GM18951 (cell line): ENCODE measurements at regions not wholly inside any gene's neighbourhood (a gene's known extent, or its start where the extent isn't known, plus 50 kb on each side); places are given as distances from the start of the nearest gene placed in this dataset.

Experiments used
- POLR2A ChIP-seq: IDR thresholded peaks from 4 replicates; pipeline ENCODE4 v1.6.1; 2011; ENCODE audit warnings: mild to moderate bottlenecking; ENCODE audit not compliant: insufficient read length, insufficient read depth; ENCODE audit errors: extremely low read depth
- in situ Hi-C: fragments of 300-500 bp; cut with MboI; formaldehyde crosslinking; loops from one replicate; pipeline ENCODE4 v1.12.0; 2022; ENCODE audit warnings: low sequenced_read_pairs, mixed read lengths, inconsistent platforms; ENCODE audit not compliant: unreplicated experiment

DNA sequence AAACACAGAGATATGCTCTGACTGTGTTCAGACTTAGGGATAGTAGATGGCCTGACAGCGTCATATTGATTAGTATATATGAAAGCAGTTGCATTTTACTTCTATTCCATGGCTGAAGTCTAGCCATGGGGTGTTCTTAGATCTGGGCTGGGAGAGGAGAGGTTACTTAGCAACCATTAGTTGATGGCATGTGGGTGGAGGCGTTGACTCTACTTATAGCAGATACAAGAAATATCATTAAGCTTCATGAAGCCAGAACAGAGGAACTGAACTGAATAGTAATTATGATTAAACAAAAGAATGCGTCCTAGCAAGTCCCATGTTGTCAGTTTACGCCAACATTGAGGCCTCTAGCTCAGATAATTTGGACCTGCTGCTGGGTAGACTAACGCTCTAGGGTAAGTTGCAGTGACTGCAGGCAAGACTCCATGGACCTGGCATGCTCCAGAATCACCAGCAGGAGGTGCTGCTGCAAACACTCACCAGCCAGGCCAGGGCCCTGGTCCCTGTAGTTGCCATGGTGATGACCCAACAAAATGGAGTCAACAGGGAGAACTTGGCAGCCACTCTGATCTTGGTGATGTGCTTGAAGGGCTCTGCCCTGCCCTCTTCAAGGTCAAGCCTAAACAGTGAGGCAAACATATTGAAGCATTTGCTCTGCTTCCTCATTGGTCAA lies 477.3 kb downstream of the PREX1 start:
- in situ Hi-C loops, result no loop called here
- TF ChIP-seq POLR2A, result no peak

DNA sequence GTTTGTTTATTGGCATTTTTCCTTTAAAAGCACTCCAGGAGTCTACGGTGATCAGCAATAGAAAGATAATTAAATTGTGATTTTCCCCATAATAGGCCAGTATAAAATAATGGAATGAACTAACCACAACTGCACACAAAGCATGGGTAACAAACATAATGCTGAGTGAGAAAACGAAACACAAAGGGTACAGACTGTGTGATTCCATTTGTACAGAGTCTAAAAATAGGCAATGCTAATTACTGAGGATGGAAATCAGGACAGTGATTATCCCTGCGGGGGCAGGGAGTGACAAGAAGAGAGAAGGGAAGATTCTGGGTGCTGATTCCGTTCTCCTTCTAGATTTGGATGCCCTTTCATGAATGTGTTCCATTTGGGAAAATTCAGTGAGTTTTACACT lies 478.1 kb downstream of the PREX1 start:
- in situ Hi-C loops, result no loop called here

GRCh38 chr20:48348022-48348421 lies 479.8 kb downstream of the PREX1 start:
- in situ Hi-C loops, result no loop called here
- no peak for TF ChIP-seq POLR2A

More for the DNA sequence above, 478.1 kb downstream of the PREX1 start:
- no peak for TF ChIP-seq POLR2A

- in situ Hi-C loops, result no loop called here
- no peak for TF ChIP-seq POLR2A
Measured at GRCh38 chr20:48342822-48343513, 484.8 kb downstream of the PREX1 start.

GRCh38 chr20:48340883-48341281 lies 486.9 kb downstream of the PREX1 start:
- in situ Hi-C loops, result no loop called here
- TF ChIP-seq POLR2A, result no peak

DNA sequence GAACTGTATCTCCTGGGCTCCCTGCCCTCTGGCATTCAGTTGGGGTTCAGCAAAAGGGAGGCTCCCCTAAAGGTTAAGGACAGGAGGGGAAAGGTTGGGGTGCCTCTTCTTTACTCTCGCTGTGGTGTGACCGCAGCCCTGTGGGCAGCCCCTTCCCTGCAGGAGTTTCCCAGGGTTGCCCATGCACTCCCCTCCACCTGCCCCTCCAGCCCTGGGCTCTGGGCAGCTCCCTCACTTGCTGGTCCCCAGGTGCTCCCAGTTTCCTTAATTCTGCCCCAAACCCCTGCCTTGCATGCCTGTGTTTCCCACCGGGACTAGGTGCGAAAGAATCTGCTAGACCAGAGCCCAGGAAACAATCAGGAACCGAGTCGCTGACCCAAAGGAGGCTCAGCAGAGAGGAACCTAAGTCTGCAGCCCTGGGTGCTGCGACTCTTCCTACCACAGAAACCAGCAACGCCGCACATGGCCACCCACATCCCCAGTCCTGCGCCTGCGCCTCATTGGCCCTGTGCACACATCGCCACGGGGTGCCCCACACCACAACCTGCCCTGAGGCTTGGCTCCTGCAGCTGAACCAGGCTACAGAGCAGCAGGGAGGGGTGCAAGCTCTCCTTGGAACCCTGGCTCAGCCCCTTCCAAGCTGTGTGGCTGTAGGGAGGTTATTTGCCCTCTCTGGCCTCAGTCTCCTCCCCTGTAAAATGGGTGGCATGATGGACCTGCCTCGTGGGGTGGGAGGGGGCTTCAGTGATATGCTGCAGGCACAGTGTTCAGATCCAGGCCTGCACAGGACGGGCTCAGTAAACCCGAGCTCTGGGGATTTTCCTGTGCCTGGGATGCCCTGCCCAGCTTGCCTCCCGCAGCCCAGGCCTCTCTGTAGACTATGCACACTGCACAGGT lies 487.6 kb downstream of the PREX1 start:
- in situ Hi-C loops, result no loop called here
- no peak for TF ChIP-seq POLR2A

DNA sequence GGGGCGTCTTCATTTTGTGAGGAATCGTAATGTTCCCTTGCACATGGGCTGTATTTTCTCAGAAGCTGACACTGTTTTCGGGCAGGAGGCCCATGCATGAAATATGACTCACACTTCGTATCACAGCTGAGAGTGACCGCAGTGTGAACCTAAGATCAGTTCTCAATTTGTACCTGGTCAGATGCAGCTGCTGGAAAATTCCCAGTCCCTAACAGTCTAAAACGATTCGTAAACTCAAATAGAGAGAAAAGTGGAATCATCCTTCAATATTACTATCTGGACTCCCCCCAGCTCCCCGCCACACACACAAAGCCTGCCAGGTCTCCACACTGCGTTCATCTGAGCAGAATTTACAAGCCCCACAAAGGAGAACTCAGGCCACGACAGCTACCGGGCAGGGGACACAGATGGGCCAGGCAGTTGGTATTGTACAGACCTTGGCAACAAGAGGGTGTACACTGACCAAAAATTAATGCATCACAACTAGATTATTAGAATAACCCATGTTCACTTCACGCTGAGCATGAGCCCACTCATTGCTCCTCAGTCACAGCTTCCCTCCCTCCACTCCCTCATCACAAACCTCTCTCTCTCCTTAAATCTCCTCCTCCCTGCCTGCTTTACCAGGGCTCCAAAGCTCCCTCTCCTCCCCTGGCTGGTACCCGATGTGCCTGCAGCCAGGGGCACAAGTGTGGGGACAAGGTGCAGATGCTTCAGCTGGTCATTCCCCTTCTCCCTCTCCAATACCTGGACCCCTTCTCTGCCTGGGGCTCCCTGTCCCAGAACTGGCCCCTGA lies 488.4 kb downstream of the PREX1 start:
- no peak for TF ChIP-seq POLR2A
- in situ Hi-C loops, result no loop called here

GRCh38 chr20:48338717-48339116 lies 489.1 kb downstream of the PREX1 start:
- in situ Hi-C loops, result no loop called here

GRCh38 chr20:48336597-48336996 lies 491.2 kb downstream of the PREX1 start:
- no peak for TF ChIP-seq POLR2A
- in situ Hi-C loops, result no loop called here

More at GRCh38 chr20:48338717-48339116, 489.1 kb downstream of the PREX1 start:
- TF ChIP-seq POLR2A, result no peak

GRCh38 chr20:48335308-48336050 lies 492.3 kb downstream of the PREX1 start:
- TF ChIP-seq POLR2A, result no peak
- in situ Hi-C loops, result no loop called here

DNA sequence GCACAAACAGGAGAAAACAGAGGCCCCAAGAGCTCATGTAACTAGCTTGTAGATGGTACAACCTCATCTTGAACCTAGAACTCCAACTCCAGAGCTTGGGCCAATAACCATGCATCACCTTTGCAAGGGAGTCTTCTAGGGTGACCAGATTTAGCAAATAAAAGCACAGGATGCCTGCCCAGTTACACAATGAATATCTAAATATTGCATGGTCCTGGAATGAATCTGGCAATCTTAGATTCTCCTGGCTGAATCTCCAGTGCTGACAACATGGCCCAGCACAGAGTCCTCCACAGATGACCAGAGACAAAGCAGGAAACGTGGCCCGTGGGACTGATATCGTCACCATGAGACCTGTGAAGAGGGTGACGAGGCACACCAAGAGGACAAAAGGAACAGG lies 494.1 kb downstream of the PREX1 start:
- no peak for TF ChIP-seq POLR2A
- in situ Hi-C loops, result no loop called here

GRCh38 chr20:48332555-48332954 lies 495.2 kb downstream of the PREX1 start:
- no peak for TF ChIP-seq POLR2A
- in situ Hi-C loops, result no loop called here

DNA sequence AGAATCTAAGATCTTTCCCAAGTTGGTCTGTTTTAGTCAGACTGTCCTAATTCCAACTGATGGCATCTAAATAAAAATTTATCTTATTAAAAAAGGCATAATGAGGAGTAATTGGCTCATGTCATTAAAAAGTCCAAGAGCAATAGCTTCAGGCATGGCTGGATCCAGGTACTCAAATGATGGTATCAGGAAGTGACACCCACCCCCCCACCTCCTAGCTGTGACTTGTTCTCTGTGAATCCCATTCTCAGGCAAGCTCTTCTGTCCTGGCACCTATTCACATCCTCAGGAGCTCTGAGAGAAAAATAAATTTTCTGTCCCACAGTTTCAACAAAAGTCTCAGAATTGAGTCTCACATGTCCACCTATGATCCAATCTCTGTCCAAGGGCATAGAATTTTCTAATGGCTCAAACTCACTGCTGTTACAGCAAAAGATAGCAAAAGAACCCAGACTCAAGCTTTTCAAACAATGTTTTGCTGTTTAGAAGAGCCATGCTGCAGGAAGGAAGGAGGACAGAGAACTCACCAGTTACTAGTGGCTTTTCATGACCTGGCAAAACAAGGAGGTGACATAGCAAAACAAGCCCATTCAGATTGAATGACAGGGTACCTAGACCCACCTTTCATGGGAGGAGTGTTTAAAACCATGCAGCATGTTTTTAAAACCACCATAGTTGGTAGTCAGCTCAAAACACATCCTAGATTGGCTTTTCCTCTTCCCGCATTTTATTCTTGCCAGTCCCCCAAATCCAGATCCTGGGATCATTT lies 496.1 kb downstream of the PREX1 start:
- no peak for TF ChIP-seq POLR2A
- in situ Hi-C loops, result no loop called here
